Mucosa of descending colon (tissue), 3 donors: ENCODE measurements at regions not wholly inside any gene's neighbourhood (a gene's known extent, or its start where the extent isn't known, plus 50 kb on each side); places are given as distances from the start of the nearest gene placed in this dataset.

Source experiments
- ATAC-seq: fragments of 200-7000 bp; cut with Tn5 transposase; one replicate; pipeline ENCODE4 v1.9.1; 2020; ENCODE audit warnings: mild to moderate bottlenecking, moderate library complexity
- DNase-seq, 3 donors: peaks; one replicate each; pipeline ENCODE4 v3.0.0-alpha.2; 2020
- H3K36me3 ChIP-seq: fragments of 200-600 bp; one replicate; pipeline ENCODE4 v1.8.0; 2021; ENCODE audit warnings: low read depth, mild to moderate bottlenecking
- H3K4me1 ChIP-seq: fragments of 200-600 bp; one replicate; pipeline ENCODE4 v1.8.0; 2021; ENCODE audit warnings: low read depth, mild to moderate bottlenecking
- H3K4me3 ChIP-seq: fragments of 200-600 bp; one replicate; pipeline ENCODE4 v1.8.0; 2021; ENCODE audit warnings: mild to moderate bottlenecking
- H3K9me3 ChIP-seq: fragments of 200-600 bp; one replicate; pipeline ENCODE4 v1.8.0; 2021; ENCODE audit warnings: mild to moderate bottlenecking
- intact Hi-C, 2 donors: fragments of 100-400 bp; cut with DNase I in 1 of 2; cut with micrococcal nuclease in 1 of 2; formaldehyde crosslinking; loops; one replicate each; pipeline versions ENCODE4 v1.11.0 to v1.11.1; 2022; cut with DNase I, micrococcal nuclease
- TF ChIP-seq, protein P1 (sequence below): fragments of 200-600 bp; IDR thresholded peaks from one replicate; pipeline ENCODE4 v1.8.0; 2022; ENCODE audit warnings: antibody characterized with exemption, mild to moderate bottlenecking
- donor health status: DM: no; HTN: no; CAD: no; lungs with moderate emphysema.
- donor health status: DM: no; HTN: no; CAD: no.
- donor health status: DM: no; HTN: yes; CAD: no.

GRCh38 chr10:88066319-88066718 is 202.9 kb downstream of the PTEN start:
- TF ChIP-seq, protein P1, sequence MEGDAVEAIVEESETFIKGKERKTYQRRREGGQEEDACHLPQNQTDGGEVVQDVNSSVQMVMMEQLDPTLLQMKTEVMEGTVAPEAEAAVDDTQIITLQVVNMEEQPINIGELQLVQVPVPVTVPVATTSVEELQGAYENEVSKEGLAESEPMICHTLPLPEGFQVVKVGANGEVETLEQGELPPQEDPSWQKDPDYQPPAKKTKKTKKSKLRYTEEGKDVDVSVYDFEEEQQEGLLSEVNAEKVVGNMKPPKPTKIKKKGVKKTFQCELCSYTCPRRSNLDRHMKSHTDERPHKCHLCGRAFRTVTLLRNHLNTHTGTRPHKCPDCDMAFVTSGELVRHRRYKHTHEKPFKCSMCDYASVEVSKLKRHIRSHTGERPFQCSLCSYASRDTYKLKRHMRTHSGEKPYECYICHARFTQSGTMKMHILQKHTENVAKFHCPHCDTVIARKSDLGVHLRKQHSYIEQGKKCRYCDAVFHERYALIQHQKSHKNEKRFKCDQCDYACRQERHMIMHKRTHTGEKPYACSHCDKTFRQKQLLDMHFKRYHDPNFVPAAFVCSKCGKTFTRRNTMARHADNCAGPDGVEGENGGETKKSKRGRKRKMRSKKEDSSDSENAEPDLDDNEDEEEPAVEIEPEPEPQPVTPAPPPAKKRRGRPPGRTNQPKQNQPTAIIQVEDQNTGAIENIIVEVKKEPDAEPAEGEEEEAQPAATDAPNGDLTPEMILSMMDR: no peak
- intact Hi-C loops: no loop called here
- ATAC-seq (no peak), DNase-seq (no peak)
- Histone ChIP-seq H3K9me3 (no peaks in the 10 kb centered on the region), H3K36me3 (no peaks in the 10 kb centered on the region), H3K4me3 (no peak overlapping the region), H3K4me1 (peaks cover 7% of the 10 kb centered on the region)

- Histone ChIP-seq H3K9me3 (no peaks in the 10 kb centered on the region), H3K36me3 (no peaks in the 10 kb centered on the region), H3K4me1 (peaks cover 7% of the 10 kb centered on the region), H3K4me3 (no peak overlapping the region)
- peak; percentile 58 for ATAC-seq
- DNase-seq: peak in 1 of 3 donors; percentile 19
- TF ChIP-seq, protein P1: no peak
- intact Hi-C loops: no loop called here
These were observed 203.5 kb downstream of the PTEN start for GRCh38 chr10:88066876-88067275.

DNA sequence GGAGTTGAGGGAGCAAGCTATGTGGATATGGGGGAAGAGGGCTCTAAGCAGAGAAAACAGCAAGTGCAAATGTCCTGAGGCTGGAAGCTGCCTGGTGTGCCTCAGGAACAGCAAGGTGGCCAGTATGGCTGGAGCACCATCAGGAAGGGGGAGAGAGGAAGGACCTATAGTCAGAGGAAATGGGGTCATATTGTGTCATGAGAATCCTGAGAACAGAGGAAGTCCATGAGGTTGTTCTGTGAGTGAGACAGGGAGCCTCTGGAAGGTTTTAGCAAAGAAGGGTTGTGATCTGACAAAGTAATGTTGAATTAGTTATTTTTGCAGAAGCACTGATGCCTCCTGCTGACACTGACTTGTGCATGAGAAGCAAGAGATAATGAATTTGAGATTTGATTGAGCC is 204.3 kb downstream of the PTEN start:
- peak; percentile 29 for ATAC-seq
- DNase-seq: no peak

GRCh38 chr10:88069338-88069737 is 205.9 kb downstream of the PTEN start:
- H3K4me3 ChIP-seq: no peak overlapping the region
- no peaks in the 10 kb centered on the region for H3K4me1 ChIP-seq
- ATAC-seq (no peak), DNase-seq (no peak)
- TF ChIP-seq, protein P1: no peak
- no peaks in the 10 kb centered on the region for H3K36me3 ChIP-seq
- intact Hi-C loops: no loop called here
- no peaks in the 10 kb centered on the region for H3K9me3 ChIP-seq

More for the DNA sequence above, 204.3 kb downstream of the PTEN start:
- Histone ChIP-seq H3K36me3 (no peaks in the 10 kb centered on the region), H3K4me3 (no peak overlapping the region), H3K4me1 (peaks cover 4% of the 10 kb centered on the region), H3K9me3 (no peaks in the 10 kb centered on the region)
- intact Hi-C loops: no loop called here
- TF ChIP-seq, protein P1: no peak

- TF ChIP-seq, protein P1: no peak
- no peak for ATAC-seq
- H3K4me1 ChIP-seq: no peaks in the 10 kb centered on the region
- no peak overlapping the region for H3K4me3 ChIP-seq
- DNase-seq: no peak
- intact Hi-C loops: no loop called here
- no peaks in the 10 kb centered on the region for H3K36me3 ChIP-seq
- no peaks in the 10 kb centered on the region for H3K9me3 ChIP-seq
These were observed 206.9 kb downstream of the PTEN start for GRCh38 chr10:88070080-88070880.
